Ovary (tissue), 7 donors: ENCODE measurements at regions not wholly inside any gene's neighbourhood (a gene's known extent, or its start where the extent isn't known, plus 50 kb on each side); places are given as distances from the start of the nearest gene placed in this dataset.

Source experiments
- DNase-seq, 5 donors: peaks; one replicate each; pipeline ENCODE4 v3.0.0-alpha.2; 2019 to 2020
- H3K27ac ChIP-seq, 2 donors: fragments of 200-600 bp; one replicate each; pipeline versions ENCODE4 v1.5.1 to v1.8.0; 2019 to 2022
- H3K27me3 ChIP-seq: fragments of 200-600 bp; one replicate; pipeline ENCODE4 v1.8.0; 2022
- H3K36me3 ChIP-seq: fragments of 200-600 bp; sonication (generic); one replicate; pipeline ENCODE4 v1.5.1; 2019
- H3K4me1 ChIP-seq: one replicate; pipeline ENCODE4 v1.8.1; 2013; ENCODE audit warnings: mild to moderate bottlenecking, moderate library complexity; ENCODE audit not compliant: insufficient read depth
- H3K4me3 ChIP-seq: fragments of 200-600 bp; sonication (generic); one replicate; pipeline ENCODE4 v1.5.1; 2017
- H3K9me3 ChIP-seq, 2 donors: fragments of 200-600 bp in 1 of 2; sonication (generic) in 1 of 2; one replicate each; pipeline versions ENCODE4 v1.5.1 to v1.8.1; 2013 to 2019; ENCODE audit warnings: mild to moderate bottlenecking in 1 of 2, moderate library complexity in 1 of 2
- EP300 ChIP-seq: sonication (generic); formaldehyde crosslinking; IDR thresholded peaks from one replicate; pipeline ENCODE4 v1.6.1; 2017; ENCODE audit warnings: antibody characterized with exemption
- POLR2A ChIP-seq: fragments of 450-650 bp; IDR thresholded peaks from one replicate; pipeline ENCODE4 v1.6.1; 2017; ENCODE audit warnings: antibody characterized with exemption, mild to moderate bottlenecking, moderate library complexity
- WGBS, 3 donors: extraction: QIAGEN DNeasy Blood & Tissue Kit in 1 of 3; methylation state at CpG; one replicate each; pipeline versions ENCODE4 v1.1.5 to v1.1.7; 2013 to 2017; 5-methylcytosine and 5-hydroxymethylcytosine counted together
- intact Hi-C, 4 donors: fragments of 100-400 bp; cut with DNase I; formaldehyde crosslinking; loops; one replicate each; pipeline versions ENCODE4 v1.11.0 to v1.15.1; 2022 to 2023
- TF ChIP-seq, protein P1 (sequence below), 3 donors: fragments of 450-650 bp in 2 of 3; fragments of 200-600 bp in 1 of 3; IDR thresholded peaks; one replicate each; pipeline versions ENCODE4 v1.5.1 to v1.8.0; 2016 to 2022; ENCODE audit warnings: antibody characterized with exemption in 3 of 3, mild to moderate bottlenecking in 1 of 3
- donor health status: DM: no; HTN: no; CAD: no; lungs with moderate emphysema.
- donor health status: DM: no; HTN: no; CAD: no.
- donor health status: Bipolar disorder and iron deficiency.
- donor health status: DM: no; HTN: no; CAD: no.
- donor health status: DM: yes; HTN: yes; CAD: no.

DNA sequence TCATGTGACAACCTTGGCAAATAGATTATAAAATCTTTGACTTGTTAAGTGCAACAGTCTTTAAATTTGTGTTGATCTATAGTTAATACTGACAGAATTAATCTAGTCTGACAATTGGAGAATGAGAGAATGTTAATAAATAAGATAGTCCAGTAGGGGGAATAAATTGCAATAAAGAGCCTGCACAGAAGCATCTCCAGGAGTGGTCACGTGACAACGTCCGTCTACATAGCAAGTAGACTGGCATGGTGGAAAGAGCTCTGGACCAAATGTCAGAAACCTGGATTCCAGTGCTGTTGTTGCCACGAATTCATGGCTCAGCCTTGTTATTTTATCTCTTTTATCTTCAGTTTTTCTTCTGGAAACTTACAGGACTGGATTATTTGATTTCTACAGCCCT lies 436.5 kb downstream of the RAB28 start:
- Histone ChIP-seq H3K9me3 (no peaks in the 10 kb centered on the region), H3K27me3 (no peaks in the 10 kb centered on the region), H3K36me3 (no peaks in the 10 kb centered on the region), H3K27ac (no peak overlapping the region), H3K4me3 (no peak overlapping the region), H3K4me1 (no peaks in the 10 kb centered on the region)
- DNase-seq, result no peak
- WGBS, 3 donors, result 77 to 82% (median 81%) methylated on average over 4 of the region's 4 CpGs
- TF ChIP-seq EP300, result no peak
- TF ChIP-seq, protein P1, sequence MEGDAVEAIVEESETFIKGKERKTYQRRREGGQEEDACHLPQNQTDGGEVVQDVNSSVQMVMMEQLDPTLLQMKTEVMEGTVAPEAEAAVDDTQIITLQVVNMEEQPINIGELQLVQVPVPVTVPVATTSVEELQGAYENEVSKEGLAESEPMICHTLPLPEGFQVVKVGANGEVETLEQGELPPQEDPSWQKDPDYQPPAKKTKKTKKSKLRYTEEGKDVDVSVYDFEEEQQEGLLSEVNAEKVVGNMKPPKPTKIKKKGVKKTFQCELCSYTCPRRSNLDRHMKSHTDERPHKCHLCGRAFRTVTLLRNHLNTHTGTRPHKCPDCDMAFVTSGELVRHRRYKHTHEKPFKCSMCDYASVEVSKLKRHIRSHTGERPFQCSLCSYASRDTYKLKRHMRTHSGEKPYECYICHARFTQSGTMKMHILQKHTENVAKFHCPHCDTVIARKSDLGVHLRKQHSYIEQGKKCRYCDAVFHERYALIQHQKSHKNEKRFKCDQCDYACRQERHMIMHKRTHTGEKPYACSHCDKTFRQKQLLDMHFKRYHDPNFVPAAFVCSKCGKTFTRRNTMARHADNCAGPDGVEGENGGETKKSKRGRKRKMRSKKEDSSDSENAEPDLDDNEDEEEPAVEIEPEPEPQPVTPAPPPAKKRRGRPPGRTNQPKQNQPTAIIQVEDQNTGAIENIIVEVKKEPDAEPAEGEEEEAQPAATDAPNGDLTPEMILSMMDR (IDR thresholded peaks at IDR 0.05), result no peak
- TF ChIP-seq POLR2A, result no peak
- intact Hi-C loops, result no loop called here

DNA sequence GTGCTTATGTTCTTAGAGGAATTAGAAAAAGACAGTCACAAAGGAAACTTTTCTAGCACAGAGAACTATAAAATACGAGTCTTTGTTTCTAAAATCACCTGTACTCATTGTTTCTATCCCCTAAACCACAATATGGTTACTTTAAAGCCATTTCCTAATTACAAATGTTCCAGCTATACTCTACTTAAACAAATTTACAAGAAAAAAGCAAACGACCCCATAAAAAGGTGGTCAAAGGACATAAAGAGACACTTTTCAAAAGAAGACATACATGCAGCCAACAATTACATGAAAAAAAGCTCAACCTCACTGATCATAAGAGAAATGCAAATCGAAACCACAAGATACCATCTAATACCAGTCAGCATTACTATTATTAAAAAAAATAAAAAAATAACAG lies 447.3 kb downstream of the RAB28 start:
- H3K4me1 ChIP-seq, result no peaks in the 10 kb centered on the region
- no peaks in the 10 kb centered on the region for H3K36me3 ChIP-seq
- TF ChIP-seq EP300, result no peak
- TF ChIP-seq POLR2A, result no peak
- TF ChIP-seq, protein P1 (IDR thresholded peaks at IDR 0.05), result no peak
- no peak overlapping the region for H3K4me3 ChIP-seq
- H3K9me3 ChIP-seq, result no peaks in the 10 kb centered on the region
- 68 to 83% (median 76%) methylated on average over 3 of the region's 3 CpGs for WGBS, 3 donors
- H3K27ac ChIP-seq, result no peak overlapping the region
- H3K27me3 ChIP-seq, result no peaks in the 10 kb centered on the region
- DNase-seq, result no peak
- intact Hi-C loops, result no loop called here

DNA sequence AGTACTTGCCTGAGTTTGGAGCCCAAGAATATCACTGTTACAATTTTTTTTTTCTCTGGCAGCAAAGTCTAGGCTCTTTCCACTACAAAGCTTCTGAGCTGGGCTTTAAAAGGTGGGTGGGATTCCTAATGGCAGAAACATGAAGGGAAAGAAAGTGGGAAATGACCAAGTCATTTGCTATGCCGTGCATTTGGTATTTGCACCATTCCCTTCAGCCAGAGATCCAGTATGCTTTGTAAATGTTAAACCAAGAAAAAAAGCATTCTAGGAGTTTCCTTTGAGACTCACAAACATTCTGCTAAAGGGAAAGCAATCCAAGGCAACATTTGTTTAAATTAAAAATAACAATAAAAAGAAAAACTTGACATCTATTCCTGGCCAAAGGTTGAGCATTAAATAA lies 451.2 kb downstream of the RAB28 start:
- Histone ChIP-seq H3K4me3 (no peak overlapping the region), H3K9me3 (no peaks in the 10 kb centered on the region), H3K36me3 (no peaks in the 10 kb centered on the region), H3K4me1 (no peaks in the 10 kb centered on the region), H3K27me3 (no peaks in the 10 kb centered on the region), H3K27ac (no peak overlapping the region)
- DNase-seq, result no peak
- intact Hi-C loops, result no loop called here
- TF ChIP-seq POLR2A (no peak), EP300 (no peak)
- TF ChIP-seq, protein P1 (IDR thresholded peaks at IDR 0.05), result no peak
- WGBS, 3 donors, result 34 to 42% (median 40%) methylated on average over 1 of the region's 1 CpG

DNA sequence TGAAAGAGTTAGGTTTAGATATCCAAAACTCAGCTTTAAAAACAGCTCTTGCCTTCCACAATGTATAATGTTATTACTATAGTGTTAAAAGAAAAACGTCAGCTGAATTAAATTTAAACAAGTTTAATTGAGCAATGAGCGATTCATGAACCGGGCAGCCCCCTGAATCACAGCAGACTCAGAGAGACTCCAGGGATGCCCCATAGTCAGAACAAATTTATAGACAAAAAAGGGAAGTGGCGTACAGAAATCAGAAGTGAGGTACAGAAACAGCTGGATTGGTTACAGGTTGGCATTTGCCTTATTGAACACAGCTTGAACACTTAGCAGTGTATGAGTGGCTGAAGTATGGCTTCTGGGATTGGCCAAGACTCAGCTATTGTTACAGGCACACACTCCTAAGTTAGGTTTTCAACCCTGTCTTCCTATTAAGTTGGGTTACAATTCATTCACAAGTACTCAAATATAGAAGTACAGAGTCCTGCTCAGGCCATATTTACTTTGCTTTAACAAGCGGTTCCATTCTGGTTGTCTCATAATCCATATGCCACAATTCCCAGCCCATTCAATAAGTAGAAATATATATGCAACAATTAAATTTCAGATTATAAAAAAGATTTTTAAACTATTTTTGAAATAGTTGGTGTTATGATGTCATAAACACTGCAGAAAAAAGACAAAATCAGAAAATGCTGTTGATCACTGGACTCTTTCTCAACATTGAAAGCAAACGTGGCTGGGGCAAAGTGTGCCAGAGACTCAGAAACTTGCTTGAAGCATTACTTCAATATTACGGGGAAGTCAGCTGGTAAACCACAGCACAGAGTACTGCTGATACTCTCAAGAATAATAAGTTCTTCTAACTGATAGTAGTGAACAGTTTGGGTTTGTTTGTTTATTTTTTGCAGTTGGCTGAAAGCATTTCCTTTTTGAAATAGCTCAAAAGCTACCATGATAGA lies 459.7 kb downstream of the RAB28 start:
- 82 to 87% (median 85%) methylated on average over 7 of the region's 7 CpGs for WGBS, 3 donors
- Histone ChIP-seq H3K27me3 (no peaks in the 10 kb centered on the region), H3K36me3 (no peaks in the 10 kb centered on the region), H3K4me1 (no peaks in the 10 kb centered on the region), H3K4me3 (no peak overlapping the region), H3K9me3 (no peaks in the 10 kb centered on the region), H3K27ac (no peak overlapping the region)
- TF ChIP-seq EP300, result no peak
- TF ChIP-seq, protein P1 (IDR thresholded peaks at IDR 0.05), result no peak
- TF ChIP-seq POLR2A, result no peak
- no peak for DNase-seq
- intact Hi-C loops, result no loop called here
